HG03558 (cell line): ENCODE measurements at regions not wholly inside any gene's neighbourhood (a gene's known extent, or its start where the extent isn't known, plus 50 kb on each side); places are given as distances from the start of the nearest gene placed in this dataset.

Experiments used
- ATAC-seq: cut with Tn5 transposase; IDR thresholded peaks from one replicate; pipeline ENCODE4 v1.9.1; 2021; ENCODE audit warnings: moderate number of reproducible peaks; ENCODE audit not compliant: unreplicated experiment; ENCODE audit errors: extremely low read depth

GRCh38 chr13:40228496-40228895, 437.9 kb downstream of the FOXO1 start:
- ATAC-seq: no peak

- ATAC-seq: no peak
These were observed 437.5 kb downstream of the FOXO1 start for GRCh38 chr13:40228990-40229389.

DNA sequence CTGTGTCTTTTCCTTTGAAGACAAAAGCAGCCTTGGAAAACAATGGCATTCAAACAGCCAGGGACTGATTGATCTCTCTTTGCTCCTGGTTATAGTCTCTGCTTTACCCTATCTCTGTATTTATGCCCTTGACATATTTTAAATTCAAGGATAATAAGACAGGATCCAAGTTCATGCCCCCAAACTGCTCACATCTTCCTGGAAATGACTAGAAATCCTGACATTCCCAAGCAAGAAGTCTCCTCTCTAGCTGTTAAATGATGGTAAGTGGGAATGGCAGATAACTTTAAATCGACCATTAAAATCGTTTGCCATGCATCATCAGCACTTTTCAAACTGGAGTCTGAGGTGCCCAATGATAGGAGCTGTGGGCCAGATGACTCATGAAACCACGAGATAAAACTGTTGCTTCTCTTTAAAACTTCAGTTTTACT, 435.6 kb downstream of the FOXO1 start:
- ATAC-seq: no peak

DNA sequence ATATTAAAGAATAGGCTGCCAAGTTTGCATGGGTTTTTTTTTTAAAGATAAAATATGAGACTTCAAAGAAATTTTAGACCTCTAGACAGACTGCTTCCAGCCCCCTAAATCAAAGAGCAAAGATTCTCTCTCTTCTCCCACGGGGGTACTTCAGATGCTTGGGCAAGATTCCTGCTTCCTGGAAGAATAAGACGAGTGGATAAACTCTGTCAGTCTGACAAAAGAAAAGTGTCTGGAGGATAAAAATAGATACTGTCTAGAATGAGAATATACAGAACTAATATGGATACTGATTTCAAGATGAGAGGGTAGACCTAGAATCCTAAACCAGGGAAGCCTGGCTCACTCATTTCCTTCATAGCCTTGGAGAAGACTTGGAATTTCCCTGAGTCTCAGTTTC, 435.1 kb downstream of the FOXO1 start:
- no peak for ATAC-seq

- ATAC-seq: no peak
These were observed 434.7 kb downstream of the FOXO1 start for GRCh38 chr13:40231751-40232150.

DNA sequence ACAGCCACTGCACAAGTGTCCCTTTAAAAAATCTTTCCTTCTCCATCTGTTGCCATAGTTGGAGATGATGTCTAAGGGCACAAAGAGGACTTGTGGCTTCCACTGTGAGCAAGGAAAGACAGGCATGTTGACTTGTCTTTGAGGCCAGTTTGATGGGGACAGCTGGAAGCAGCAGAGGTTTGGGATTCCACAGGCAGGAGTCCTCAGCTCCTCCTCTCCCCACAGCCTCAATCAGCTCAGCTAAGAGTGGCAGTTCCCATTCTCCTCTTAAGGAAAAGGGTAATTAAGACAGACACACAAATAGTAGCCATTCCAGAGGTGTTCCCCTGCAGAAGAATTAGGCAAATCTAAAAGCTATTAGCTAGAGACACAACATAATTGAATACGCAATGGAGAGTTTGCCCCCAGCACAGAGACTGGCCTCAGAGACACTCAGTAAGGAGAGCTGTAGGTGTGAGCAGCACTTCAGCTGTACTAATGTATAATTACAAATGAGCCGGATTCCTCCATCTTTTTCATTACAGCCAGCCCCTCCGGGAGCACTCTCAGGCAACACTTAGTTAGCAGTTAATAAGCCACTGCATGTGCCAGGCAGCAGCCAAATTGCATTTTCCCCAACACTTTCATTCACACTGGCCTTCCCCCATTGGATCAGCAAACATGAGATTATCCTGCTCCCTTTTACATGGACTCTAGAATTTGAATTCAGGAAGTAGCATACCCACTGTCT, 434.0 kb downstream of the FOXO1 start:
- no peak for ATAC-seq

- ATAC-seq: no peak
These were observed 432.7 kb downstream of the FOXO1 start for GRCh38 chr13:40233731-40234195.

GRCh38 chr13:40235160-40235796, 431.2 kb downstream of the FOXO1 start:
- no peak for ATAC-seq

GRCh38 chr13:40236566-40237168, 429.8 kb downstream of the FOXO1 start:
- no peak for ATAC-seq

- ATAC-seq: no peak
These were observed 427.7 kb downstream of the FOXO1 start for GRCh38 chr13:40238761-40239160.

- ATAC-seq: no peak
These were observed 426.1 kb downstream of the FOXO1 start for GRCh38 chr13:40240293-40240692.

DNA sequence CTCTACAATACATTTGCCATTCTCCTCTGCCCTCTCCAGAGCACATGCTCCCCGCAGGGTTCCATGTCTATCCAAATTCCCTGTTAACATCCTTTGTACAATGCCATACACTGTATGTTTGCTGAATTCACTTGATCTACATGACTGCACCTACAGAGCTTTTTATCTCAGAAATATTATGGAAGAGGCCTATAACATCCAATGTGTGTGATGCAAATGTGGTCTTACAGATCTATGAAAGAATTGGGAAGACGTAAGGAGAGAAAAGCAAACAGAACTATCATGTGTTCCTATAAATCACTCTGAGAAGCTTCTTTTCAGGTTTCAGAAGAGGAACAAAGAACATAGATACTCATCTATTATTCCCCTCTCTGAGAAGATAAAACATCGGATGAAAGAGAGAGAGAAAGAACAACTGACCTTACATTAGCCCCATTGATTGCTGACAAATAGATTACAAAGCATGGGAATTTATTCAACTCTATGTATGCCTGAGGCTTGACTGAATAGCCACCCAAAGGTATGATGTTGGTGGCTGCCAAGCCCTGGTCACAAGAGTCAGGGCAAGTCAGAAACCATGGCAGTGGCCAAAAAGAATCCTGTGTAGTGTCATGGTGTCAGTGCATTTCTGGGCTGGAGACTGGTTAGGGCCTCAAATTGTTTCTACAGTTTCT, 425.2 kb downstream of the FOXO1 start:
- ATAC-seq: no peak

DNA sequence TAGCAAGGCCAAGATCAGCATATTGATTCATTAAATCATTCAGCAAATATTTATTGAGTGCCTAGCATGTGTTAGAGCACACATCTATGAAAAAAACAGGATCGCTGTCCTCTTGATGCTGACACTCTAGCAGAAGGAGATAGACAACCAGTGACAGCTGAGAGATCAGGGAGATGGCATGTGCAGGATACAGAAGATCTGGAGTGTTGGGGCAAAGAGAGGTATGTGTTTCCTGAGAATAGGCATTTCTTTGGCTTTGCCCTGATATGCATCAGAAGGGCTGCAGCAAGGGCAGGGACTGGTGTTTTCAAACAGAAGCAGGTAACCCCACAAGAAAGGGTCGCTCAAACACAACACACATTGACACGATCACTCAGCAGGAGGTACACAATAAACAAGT, 423.4 kb downstream of the FOXO1 start:
- no peak for ATAC-seq

DNA sequence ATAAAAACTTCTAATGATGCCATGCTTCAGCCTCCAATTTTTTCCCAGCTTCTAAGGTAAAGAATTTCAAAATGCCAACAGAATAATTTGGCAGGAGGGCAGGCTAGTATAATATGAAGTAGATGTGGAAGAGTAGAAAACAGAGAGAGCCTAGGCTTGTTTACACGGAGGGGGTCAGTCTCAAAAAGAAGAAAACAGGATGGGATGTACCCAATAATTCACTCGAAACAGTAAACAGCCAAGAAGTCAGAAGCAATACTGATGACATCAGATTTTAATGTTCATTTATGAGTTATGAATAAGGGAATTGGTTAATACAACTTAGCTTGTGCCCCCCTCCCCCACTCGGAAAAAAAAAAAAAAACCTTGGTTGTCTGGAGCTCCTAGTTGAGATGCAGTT, 422.5 kb downstream of the FOXO1 start:
- ATAC-seq: no peak

DNA sequence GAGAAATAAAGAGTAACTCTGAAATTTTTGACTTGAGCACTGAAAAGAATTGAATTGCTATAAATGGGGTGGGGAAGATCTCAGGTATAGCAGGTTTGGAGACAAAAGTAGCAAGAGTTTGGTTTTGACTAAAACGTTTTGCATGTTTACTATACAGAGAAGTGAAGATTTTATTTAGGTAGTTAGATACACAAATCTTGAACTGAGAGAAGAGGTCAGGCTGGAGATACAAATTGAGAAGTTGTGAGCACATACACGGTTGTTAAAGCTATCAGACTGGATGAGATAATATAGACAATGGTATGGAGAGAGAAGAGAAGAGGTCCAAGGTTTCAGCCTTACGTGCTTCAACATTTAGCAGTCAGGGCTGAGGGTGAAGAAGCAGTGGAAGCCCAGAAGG, 420.9 kb downstream of the FOXO1 start:
- ATAC-seq: no peak

- no peak for ATAC-seq
These were observed 418.6 kb downstream of the FOXO1 start for GRCh38 chr13:40247845-40248244.

- ATAC-seq: no peak
These were observed 415.0 kb downstream of the FOXO1 start for GRCh38 chr13:40251343-40252032.

- no peak for ATAC-seq
These were observed 414.2 kb downstream of the FOXO1 start for GRCh38 chr13:40252241-40252640.

- no peak for ATAC-seq
These were observed 413.8 kb downstream of the FOXO1 start for GRCh38 chr13:40252676-40253075.

DNA sequence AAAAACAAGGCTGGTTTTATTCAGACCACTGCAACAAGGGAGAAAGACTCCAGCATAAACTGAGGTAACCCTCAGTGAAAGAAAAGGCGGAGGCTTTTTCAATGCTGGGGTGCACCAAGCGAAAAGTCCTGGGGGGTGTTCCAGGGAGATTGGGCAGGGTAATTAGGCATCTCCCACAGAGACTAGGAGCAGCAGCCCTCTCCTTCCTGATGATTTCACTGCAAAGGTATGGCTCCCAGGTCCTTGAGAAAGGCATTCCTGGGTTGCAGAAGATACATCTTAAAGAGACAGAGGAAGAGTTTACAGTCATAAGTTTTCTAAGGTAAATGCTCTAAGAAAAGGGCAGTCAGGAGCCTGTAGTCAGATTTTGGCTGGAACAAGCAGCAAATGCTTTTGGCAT, 412.0 kb downstream of the FOXO1 start:
- ATAC-seq: no peak
